ENCODE measurements at regions not wholly inside any gene's neighbourhood (a gene's known extent, or its start where the extent isn't known, plus 50 kb on each side); places are given as distances from the start of the nearest gene placed in this dataset.

GRCh38 chr1:96651517-96651916, 70.1 kb upstream of the PTBP2 start:
- peaks cover 0 to 4% (median 3%) of the 10 kb centered on the region in 3 donors for H3K27me3 Mint-ChIP-seq (ENCODE audit: low read depth in 3 of 3)
- 82% methylated on average over 5 of the region's 5 CpGs for WGBS (ENCODE audit: insufficient coverage)

GRCh38 chr1:96660051-96660450, 61.5 kb upstream of the PTBP2 start:
- intact Hi-C loops (cut with micrococcal nuclease) = no loop called here
- no peak overlapping the region for H3K4me3 Mint-ChIP-seq
- no peak overlapping the region for H2AFZ ChIP-seq (ENCODE audit: insufficient read depth, low read depth, low read length, poor library complexity, severe bottlenecking)
- DNase-seq = no peak
- H3K27me3 ChIP-seq (ENCODE audit: control insufficient read depth in 2 of 2, insufficient read depth in 2 of 2, low read length in 2 of 2) = no peaks in the 10 kb centered on the region
- no peak overlapping the region for H3K4me2 ChIP-seq (replicated peaks; ENCODE audit: extremely low read depth, low read length, poor library complexity, severe bottlenecking)
- WGBS (ENCODE audit: insufficient coverage) = no CpG with 5 or more reads among the region's 3 CpGs
- no peak for TF ChIP-seq CTCF (IDR thresholded peaks at IDR 0.05)
- no peak overlapping the region for H3K27ac Mint-ChIP-seq
- no peaks in the 10 kb centered on the region for H3K79me2 ChIP-seq (ENCODE audit: insufficient read depth, low read length)
- peaks cover 0 to 2% (median 0%) of the 10 kb centered on the region in 3 donors for H3K27me3 Mint-ChIP-seq (ENCODE audit: low read depth in 3 of 3)
- peaks cover 0 to 7% of the 10 kb centered on the region in 2 donors for H3K9me3 ChIP-seq (replicated peaks in 1 of 2; ENCODE audit: control insufficient read depth in 1 of 2, insufficient read depth in 1 of 2, low read length in 2 of 2)
- H3K9me3 Mint-ChIP-seq = peaks cover 0 to 22% (median 9%) of the 10 kb centered on the region in 7 donors
- no peaks in the 10 kb centered on the region for H3K4me1 ChIP-seq (ENCODE audit: control insufficient read depth in 1 of 2, insufficient read depth in 2 of 2, low read length in 2 of 2)
- no peak overlapping the region for H3K9ac ChIP-seq (ENCODE audit: insufficient read depth, low read length, poor library complexity, severe bottlenecking)
- no peaks in the 10 kb centered on the region for H3K36me3 ChIP-seq (replicated peaks in 1 of 2; ENCODE audit: control insufficient read depth in 1 of 2, insufficient read depth in 2 of 2, low read length in 2 of 2)
- H3K4me1 Mint-ChIP-seq = no peaks in the 10 kb centered on the region
- H3K36me3 Mint-ChIP-seq = no peaks in the 10 kb centered on the region
- H3K27ac ChIP-seq (ENCODE audit: low read depth in 1 of 2, low read length in 2 of 2) = no peak overlapping the region
- H3K4me3 ChIP-seq (replicated peaks in 1 of 3; ENCODE audit: low read depth in 2 of 3, low read length in 3 of 3) = no peak overlapping the region
- H4K20me1 ChIP-seq (ENCODE audit: insufficient read depth, low read length) = no peaks in the 10 kb centered on the region

More at GRCh38 chr1:96651517-96651916, 70.1 kb upstream of the PTBP2 start:
- Mint-ChIP-seq H3K4me3 (no peak overlapping the region), H3K27ac (no peak overlapping the region), H3K4me1 (no peaks in the 10 kb centered on the region), H3K9me3 (peaks cover 6 to 17% (median 12%) of the 10 kb centered on the region in 7 donors), H3K36me3 (no peaks in the 10 kb centered on the region)
- no peak overlapping the region for H3K4me3 ChIP-seq (replicated peaks in 1 of 3; ENCODE audit: low read depth in 2 of 3, low read length in 3 of 3)
- no peaks in the 10 kb centered on the region for H3K36me3 ChIP-seq (replicated peaks in 1 of 2; ENCODE audit: control insufficient read depth in 1 of 2, insufficient read depth in 2 of 2, low read length in 2 of 2)
- H3K9ac ChIP-seq (ENCODE audit: insufficient read depth, low read length, poor library complexity, severe bottlenecking) = no peak overlapping the region
- no peak overlapping the region for H3K4me2 ChIP-seq (replicated peaks; ENCODE audit: extremely low read depth, low read length, poor library complexity, severe bottlenecking)
- H3K9me3 ChIP-seq (replicated peaks in 1 of 2; ENCODE audit: control insufficient read depth in 1 of 2, insufficient read depth in 1 of 2, low read length in 2 of 2) = peaks cover 0 to 5% of the 10 kb centered on the region in 2 donors
- intact Hi-C loops (cut with micrococcal nuclease) = no loop called here
- no peak overlapping the region for H3K27ac ChIP-seq (ENCODE audit: low read depth in 1 of 2, low read length in 2 of 2)
- H3K27me3 ChIP-seq (ENCODE audit: control insufficient read depth in 2 of 2, insufficient read depth in 2 of 2, low read length in 2 of 2) = no peaks in the 10 kb centered on the region
- DNase-seq = no peak
- no peaks in the 10 kb centered on the region for H3K79me2 ChIP-seq (ENCODE audit: insufficient read depth, low read length)
- H3K4me1 ChIP-seq (ENCODE audit: control insufficient read depth in 1 of 2, insufficient read depth in 2 of 2, low read length in 2 of 2) = no peaks in the 10 kb centered on the region
- no peaks in the 10 kb centered on the region for H4K20me1 ChIP-seq (ENCODE audit: insufficient read depth, low read length)
- no peak overlapping the region for H2AFZ ChIP-seq (ENCODE audit: insufficient read depth, low read depth, low read length, poor library complexity, severe bottlenecking)
- TF ChIP-seq CTCF (IDR thresholded peaks at IDR 0.05) = no peak

Data from CD14-positive monocyte (primary cell).